ENCODE measurements at regions not wholly inside any gene's neighbourhood (a gene's known extent, or its start where the extent isn't known, plus 50 kb on each side); places are given as distances from the start of the nearest gene placed in this dataset.

- TF ChIP-seq POLR2A (IDR thresholded peaks at IDR 0.05): no peak
- no peak for DNase-seq (ENCODE audit: low spot score in 2 of 2)
- H3K9me3 ChIP-seq: no peaks in the 10 kb centered on the region
- no peak overlapping the region for H3K27ac ChIP-seq
- 38 to 43% methylated on average over 5 of the region's 5 CpGs for WGBS, 2 donors
- H3K4me1 ChIP-seq: no peaks in the 10 kb centered on the region
- H3K27me3 ChIP-seq: no peaks in the 10 kb centered on the region
- no peaks in the 10 kb centered on the region for H3K36me3 ChIP-seq
- no peak overlapping the region for H3K4me3 ChIP-seq
These were observed 100.8 kb downstream of the RRAGC start for GRCh38 chr1:38758820-38759219.

DNA sequence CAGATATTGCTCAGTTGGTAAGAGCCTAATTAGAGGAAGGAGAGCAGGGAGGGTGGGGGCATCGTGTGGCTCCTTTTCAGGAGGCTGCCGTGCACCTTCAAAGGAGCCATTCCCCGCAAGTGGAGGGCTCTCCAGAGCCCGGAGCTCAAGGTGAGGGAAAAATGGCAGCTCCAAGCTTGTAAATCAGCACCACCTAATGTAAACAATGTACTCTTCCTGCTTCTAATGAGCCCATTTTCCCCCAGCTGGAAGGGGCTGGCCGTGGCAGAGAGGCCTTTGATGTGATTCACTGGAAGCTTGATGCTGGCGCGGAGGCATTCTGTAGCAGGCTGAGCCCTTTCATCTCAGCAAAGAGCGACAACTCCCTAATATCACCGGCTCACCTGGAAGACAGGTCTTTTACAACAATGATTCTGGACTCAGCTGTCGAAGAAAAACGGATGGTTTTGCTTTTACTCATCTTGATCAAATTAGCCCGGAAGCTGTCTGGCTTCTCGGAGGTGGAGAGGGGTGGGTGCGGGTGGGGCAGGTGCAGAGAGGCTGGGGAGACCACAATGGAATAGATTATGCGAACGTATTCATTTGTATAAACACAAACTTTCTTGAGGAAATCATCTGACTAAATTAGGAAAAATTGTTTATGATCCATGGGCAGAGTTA, 112.5 kb downstream of the RRAGC start:
- no peak for TF ChIP-seq POLR2A (IDR thresholded peaks at IDR 0.05)
- TF ChIP-seq CTCF (IDR thresholded peaks at IDR 0.05): no peak
- no peak for TF ChIP-seq EP300 (IDR thresholded peaks at IDR 0.05)
- DNase-seq (ENCODE audit: low spot score in 2 of 2): no peak
- Histone ChIP-seq H3K36me3 (no peaks in the 10 kb centered on the region), H3K27ac (no peak overlapping the region), H3K27me3 (no peaks in the 10 kb centered on the region), H3K4me3 (no peak overlapping the region), H3K4me1 (no peaks in the 10 kb centered on the region), H3K9me3 (no peaks in the 10 kb centered on the region)
- WGBS, 2 donors: 30 to 35% methylated on average over 16 of the region's 16 CpGs

- Histone ChIP-seq H3K27ac (no peak overlapping the region), H3K9me3 (no peaks in the 10 kb centered on the region), H3K36me3 (no peaks in the 10 kb centered on the region), H3K4me1 (no peaks in the 10 kb centered on the region), H3K4me3 (no peak overlapping the region), H3K27me3 (no peaks in the 10 kb centered on the region)
- no peak for DNase-seq (ENCODE audit: low spot score in 2 of 2)
- 37 to 48% methylated on average over 6 of the region's 6 CpGs for WGBS, 2 donors
- TF ChIP-seq CTCF (IDR thresholded peaks at IDR 0.05): no peak
- TF ChIP-seq EP300 (IDR thresholded peaks at IDR 0.05): no peak
- no peak for TF ChIP-seq POLR2A (IDR thresholded peaks at IDR 0.05)
These were observed 113.1 kb downstream of the RRAGC start for GRCh38 chr1:38746402-38746935.

- TF ChIP-seq POLR2A (IDR thresholded peaks at IDR 0.05): no peak
- TF ChIP-seq CTCF (IDR thresholded peaks at IDR 0.05): no peak
- no peak for TF ChIP-seq EP300 (IDR thresholded peaks at IDR 0.05)
- Histone ChIP-seq H3K9me3 (no peaks in the 10 kb centered on the region), H3K36me3 (no peaks in the 10 kb centered on the region), H3K4me3 (no peak overlapping the region), H3K27me3 (no peaks in the 10 kb centered on the region), H3K27ac (no peak overlapping the region), H3K4me1 (no peaks in the 10 kb centered on the region)
- no peak for DNase-seq (ENCODE audit: low spot score in 2 of 2)
- 88 to 93% methylated on average over 9 of the region's 9 CpGs for WGBS, 2 donors
These were observed 113.8 kb downstream of the RRAGC start for GRCh38 chr1:38745476-38746401.

DNA sequence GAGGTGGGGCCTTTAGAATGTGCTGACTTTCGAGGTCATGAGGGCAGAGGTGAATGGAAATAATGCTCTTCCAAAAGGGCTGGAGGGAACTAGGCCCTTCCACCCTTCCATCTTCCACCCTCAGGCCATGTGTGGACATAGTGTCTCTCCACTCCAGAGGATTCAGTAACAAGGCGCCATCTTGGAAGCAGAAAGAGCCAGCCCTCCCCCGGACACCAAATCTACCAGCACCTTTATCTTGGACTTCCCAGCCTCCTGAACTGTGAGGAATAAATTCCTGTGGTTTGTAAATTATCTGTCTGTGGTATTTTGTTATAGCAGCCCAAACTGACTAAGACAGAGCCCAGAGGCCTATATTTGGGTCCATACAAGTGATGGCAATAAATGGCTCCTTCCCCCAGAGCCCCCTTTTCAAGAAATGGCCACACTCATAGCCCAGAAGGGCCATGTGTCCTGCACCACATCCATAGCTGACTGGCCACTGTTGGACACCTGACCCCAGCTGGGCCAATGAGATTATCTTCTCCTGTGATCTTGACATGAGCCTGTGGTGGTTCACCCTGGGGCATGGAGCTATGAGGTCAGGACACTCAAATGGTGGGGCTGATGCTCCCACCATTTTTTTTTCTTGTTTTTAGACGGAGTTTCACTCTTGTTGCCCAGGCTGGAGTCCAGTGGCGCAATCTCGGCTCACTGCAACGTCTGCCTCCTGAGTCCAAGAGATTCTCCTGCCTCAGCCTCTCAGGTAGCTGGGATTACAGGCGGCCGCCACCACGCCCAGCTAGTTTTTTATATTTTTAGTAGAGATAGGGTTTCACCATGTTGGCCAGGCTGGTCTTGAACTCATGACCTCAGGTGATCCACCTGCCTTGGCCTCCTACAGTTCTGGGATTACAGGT, 114.9 kb downstream of the RRAGC start:
- Histone ChIP-seq H3K36me3 (no peaks in the 10 kb centered on the region), H3K27ac (no peak overlapping the region), H3K9me3 (no peaks in the 10 kb centered on the region), H3K4me3 (no peak overlapping the region), H3K4me1 (no peaks in the 10 kb centered on the region), H3K27me3 (no peaks in the 10 kb centered on the region)
- DNase-seq (ENCODE audit: low spot score in 2 of 2): no peak
- WGBS, 2 donors: 85 to 87% methylated on average over 10 of the region's 10 CpGs
- TF ChIP-seq CTCF (IDR thresholded peaks at IDR 0.05) (no peak), POLR2A (IDR thresholded peaks at IDR 0.05) (no peak), EP300 (IDR thresholded peaks at IDR 0.05) (no peak)
